ENCODE measurements at regions not wholly inside any gene's neighbourhood (a gene's known extent, or its start where the extent isn't known, plus 50 kb on each side); places are given as distances from the start of the nearest gene placed in this dataset.

DNA sequence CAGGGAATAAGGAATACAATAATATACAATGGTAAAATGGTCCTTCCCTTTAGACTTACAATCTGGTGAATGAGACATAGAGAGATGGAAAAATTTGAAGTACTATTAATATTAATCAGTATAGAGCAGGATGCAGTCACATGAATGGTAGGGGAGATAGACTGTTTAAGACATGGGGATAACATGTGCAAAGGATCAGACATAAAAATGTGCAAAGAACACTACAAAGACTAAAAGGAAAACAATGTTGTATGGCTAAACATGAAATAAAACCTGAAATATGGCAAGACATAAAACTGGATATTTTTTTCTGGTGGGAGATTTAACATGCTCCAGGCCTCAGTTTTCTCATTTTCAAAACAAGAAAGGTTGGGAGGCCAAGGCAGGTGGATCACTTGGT lies 182.4 kb upstream of the DPT start:
- TF ChIP-seq, protein P1, sequence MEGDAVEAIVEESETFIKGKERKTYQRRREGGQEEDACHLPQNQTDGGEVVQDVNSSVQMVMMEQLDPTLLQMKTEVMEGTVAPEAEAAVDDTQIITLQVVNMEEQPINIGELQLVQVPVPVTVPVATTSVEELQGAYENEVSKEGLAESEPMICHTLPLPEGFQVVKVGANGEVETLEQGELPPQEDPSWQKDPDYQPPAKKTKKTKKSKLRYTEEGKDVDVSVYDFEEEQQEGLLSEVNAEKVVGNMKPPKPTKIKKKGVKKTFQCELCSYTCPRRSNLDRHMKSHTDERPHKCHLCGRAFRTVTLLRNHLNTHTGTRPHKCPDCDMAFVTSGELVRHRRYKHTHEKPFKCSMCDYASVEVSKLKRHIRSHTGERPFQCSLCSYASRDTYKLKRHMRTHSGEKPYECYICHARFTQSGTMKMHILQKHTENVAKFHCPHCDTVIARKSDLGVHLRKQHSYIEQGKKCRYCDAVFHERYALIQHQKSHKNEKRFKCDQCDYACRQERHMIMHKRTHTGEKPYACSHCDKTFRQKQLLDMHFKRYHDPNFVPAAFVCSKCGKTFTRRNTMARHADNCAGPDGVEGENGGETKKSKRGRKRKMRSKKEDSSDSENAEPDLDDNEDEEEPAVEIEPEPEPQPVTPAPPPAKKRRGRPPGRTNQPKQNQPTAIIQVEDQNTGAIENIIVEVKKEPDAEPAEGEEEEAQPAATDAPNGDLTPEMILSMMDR (IDR thresholded peaks at IDR 0.05) = no peak
- TF ChIP-seq POLR2A (IDR thresholded peaks at IDR 0.05) = no peak

Measured in tibial nerve (tissue), 3 donors.